C4-2B (cell line): ENCODE measurements at regions not wholly inside any gene's neighbourhood (a gene's known extent, or its start where the extent isn't known, plus 50 kb on each side); places are given as distances from the start of the nearest gene placed in this dataset.

ENCODE experiments used
- CTCF ChIP-seq: fragments of 450-650 bp; conservative IDR thresholded peaks from 2 replicates; pipeline ENCODE4 v1.5.1; 2017; ENCODE audit warnings: mild to moderate bottlenecking
- ZFX ChIP-seq: fragments of 450-650 bp; IDR thresholded peaks from 2 replicates; pipeline ENCODE4 v1.6.1; 2017

- no peak for TF ChIP-seq CTCF
- no peak for TF ChIP-seq ZFX
Observed at GRCh38 chrX:113274791-113275190, 434.2 kb upstream of the AMOT start.
